Loucy (cell line): ENCODE measurements at regions not wholly inside any gene's neighbourhood (a gene's known extent, or its start where the extent isn't known, plus 50 kb on each side); places are given as distances from the start of the nearest gene placed in this dataset.

Experiments used
- CTCF ChIP-seq: fragments of 200-600 bp; sonication (generic); conservative IDR thresholded peaks from 2 replicates; pipeline ENCODE4 v1.5.1; 2014; ENCODE audit warnings: mild to moderate bottlenecking, antibody characterized with exemption, low read length
- EZH2phosphoT487 ChIP-seq: fragments of 200-600 bp; IDR thresholded peaks from 2 replicates; pipeline ENCODE4 v1.6.1; 2018; ENCODE audit warnings: antibody characterized with exemption, mild to moderate bottlenecking, moderate library complexity, borderline replicate concordance

GRCh38 chr18:70428439-70428838 lies 139.6 kb downstream of the SOCS6 start:
- TF ChIP-seq CTCF, result no peak
- TF ChIP-seq EZH2phosphoT487, result no peak
